ENCODE measurements at regions not wholly inside any gene's neighbourhood (a gene's known extent, or its start where the extent isn't known, plus 50 kb on each side); places are given as distances from the start of the nearest gene placed in this dataset.
"Not testable (repeated sequence)": the region's sequence is repeated elsewhere in the genome, so short reads cannot be mapped to it uniquely, and the experiment has no call there.

GRCh38 chr20:26373066-26373465, 676.4 kb upstream of the ZNF337 start:
- not testable (repeated sequence) for DNase-seq

DNA sequence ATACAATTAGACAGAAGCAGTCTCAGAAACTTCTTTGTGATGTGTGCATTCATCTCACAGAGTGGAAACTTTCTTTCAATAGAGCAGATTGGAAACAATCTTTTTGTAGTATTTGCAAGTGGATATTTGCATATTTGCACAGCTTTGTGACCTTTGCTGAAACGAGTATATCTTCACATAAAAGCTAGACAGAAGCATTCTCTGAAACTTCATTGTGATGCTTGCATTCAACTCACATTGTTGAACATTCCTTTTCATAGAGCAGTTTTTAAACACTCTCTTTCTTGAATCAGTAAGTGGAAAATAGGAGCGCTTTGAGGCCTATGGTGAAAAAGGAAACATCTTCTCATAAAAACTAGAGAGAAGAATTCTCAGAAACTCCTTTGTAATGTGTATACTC, 657.9 kb upstream of the ZNF337 start:
- no peak for DNase-seq

DNA sequence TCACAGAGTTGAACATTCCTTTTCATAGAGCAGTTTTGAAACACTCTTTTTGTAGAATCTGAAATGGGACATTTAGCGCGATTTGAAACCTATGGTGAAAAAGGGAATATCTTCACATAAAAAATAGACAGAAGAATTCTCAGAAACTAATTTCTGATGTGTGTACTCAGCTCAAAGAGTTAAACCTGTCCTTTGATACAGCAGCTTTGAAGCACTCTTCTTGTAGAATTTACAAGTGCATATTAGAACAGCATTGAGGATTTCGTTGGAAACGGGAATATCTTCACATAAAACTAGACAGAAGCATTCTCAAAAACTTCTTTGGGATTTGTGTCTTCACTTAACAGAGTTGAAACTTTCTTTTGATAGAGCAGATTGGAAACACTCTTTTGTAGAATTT, 650.7 kb upstream of the ZNF337 start:
- DNase-seq: no peak

- DNase-seq: not testable (repeated sequence)
These were observed 643.9 kb upstream of the ZNF337 start for GRCh38 chr20:26340460-26341065.

GRCh38 chr20:26324177-26324576, 627.5 kb upstream of the ZNF337 start:
- DNase-seq: no peak

DNA sequence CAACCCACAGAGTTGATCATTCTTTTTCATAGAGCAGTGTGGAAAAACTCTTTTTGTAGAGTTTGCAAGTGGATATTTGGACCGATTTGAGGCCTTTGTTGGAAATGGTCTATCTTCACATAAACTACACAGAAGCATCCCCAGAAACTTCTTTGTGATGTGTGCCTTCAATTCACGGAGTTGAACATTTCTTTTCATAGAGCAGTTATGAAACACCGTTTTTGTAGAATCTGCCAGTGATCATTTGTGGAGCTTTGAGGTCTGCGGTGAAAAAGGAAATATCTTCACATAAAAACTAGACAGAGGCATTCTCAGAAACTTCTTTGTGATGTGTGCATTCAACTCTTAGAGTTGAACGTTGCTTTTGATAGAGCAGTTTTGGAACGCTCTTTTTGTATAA, 618.4 kb upstream of the ZNF337 start:
- no peak for DNase-seq

GRCh38 chr20:26309720-26310119, 613.1 kb upstream of the ZNF337 start:
- DNase-seq: not testable (repeated sequence)

DNA sequence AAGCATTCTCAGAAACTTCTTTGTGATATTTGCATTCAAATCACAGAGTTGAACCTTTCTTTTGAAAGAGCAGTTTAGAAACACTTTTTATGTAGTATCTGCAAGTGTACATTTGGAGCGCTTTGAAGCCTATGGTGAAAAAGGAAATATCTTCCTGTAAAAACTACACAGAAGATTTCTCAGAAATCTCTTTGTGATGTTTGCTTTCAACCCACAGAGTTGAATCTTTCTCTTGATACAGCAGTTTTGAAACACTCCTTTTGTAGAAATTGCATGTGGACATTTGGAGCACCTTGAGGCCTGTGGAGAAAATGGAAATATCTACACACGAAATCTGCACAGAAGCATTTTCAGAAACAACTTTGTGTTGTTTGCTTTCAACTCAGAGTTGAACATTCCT, 612.3 kb upstream of the ZNF337 start:
- no peak for DNase-seq

DNA sequence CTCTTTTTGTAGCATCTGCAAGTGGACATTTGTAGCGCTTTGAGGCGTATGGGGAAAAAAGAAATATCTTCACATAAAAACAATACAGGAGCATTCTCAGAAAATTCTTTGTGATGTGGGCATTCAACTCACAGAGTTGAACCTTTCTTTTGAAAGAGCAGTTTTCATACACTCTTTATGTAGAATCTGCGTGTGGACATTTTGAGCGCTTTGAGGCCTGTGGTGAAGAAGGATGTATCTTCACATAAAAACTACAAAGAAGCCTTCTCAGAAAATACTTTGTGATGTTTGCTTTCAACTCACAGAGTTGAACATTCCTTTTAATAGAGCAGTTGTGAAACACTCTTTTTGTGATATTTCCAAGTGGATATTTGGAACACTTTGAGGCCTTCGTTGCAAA, 598.4 kb upstream of the ZNF337 start:
- no peak for DNase-seq

- DNase-seq: not testable (repeated sequence)
These were observed 591.9 kb upstream of the ZNF337 start for GRCh38 chr20:26288379-26289061.

DNA sequence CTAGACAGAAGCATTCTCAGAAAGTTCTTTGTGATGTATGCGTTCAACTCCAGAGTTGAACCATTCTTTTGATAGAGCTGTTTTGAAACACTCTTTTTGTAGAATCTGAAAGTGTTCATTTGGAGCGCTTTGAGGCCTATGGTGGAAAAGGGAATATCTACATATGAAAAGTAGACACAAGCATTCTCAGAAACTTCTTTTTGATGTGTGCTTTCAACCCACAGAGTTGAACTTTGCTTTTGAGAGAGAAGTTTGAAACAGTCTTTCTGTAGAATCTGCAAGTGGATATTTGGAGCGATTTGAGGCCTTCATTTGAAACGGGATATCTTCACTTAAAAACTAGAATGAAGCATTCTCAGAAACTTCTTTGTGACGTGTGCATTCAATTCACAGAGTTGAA, 582.6 kb upstream of the ZNF337 start:
- no peak for DNase-seq

DNA sequence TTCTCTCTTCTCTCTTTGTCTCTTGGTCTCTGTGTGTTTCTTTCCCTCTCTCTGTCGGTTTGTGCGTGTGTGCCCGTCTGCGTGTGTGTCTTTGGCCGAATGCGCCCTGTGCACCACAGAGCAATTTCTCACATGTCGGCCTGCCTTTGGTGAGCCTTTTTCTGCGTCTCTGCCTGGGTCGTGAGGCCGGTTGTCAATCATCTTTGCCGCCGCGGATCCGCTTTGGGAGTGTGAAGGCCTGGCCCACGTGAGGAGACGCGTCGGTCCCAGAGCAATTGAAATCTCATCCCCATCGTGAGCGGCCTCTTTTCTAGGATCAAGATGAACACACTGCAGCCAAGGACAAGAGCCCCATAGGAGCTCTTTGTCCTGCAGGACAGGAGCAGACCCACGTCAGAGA, 580.7 kb upstream of the ZNF337 start:
- no peak for DNase-seq

GRCh38 chr20:26276554-26277210, 580.0 kb upstream of the ZNF337 start:
- no peak for DNase-seq

GRCh38 chr20:26268762-26269161, 572.1 kb upstream of the ZNF337 start:
- not testable (repeated sequence) for DNase-seq

- DNase-seq: not testable (repeated sequence)
These were observed 564.3 kb upstream of the ZNF337 start for GRCh38 chr20:26260925-26261324.

GRCh38 chr20:26252311-26252975, 555.8 kb upstream of the ZNF337 start:
- not testable (repeated sequence) for DNase-seq

DNA sequence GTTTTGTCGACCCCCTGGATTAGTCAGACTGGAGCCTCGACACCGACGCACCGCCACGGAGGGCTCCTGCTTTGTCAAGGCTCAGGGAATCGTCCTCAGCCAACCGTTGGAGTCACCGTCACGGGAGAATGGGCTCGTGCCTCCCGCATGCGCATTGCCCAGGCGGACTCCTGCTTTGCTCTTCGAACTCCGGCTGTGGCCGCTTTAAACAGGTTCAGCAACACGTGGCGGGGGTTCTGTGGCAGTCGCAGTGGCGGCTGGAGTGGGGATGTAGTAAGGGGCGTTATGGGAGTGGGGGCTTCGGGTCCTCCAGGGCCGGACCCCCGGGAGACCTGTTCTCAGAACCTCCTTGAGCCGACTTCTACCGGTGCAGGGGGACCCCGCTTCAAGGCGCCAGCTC, 554.7 kb upstream of the ZNF337 start:
- not testable (repeated sequence) for DNase-seq

DNA sequence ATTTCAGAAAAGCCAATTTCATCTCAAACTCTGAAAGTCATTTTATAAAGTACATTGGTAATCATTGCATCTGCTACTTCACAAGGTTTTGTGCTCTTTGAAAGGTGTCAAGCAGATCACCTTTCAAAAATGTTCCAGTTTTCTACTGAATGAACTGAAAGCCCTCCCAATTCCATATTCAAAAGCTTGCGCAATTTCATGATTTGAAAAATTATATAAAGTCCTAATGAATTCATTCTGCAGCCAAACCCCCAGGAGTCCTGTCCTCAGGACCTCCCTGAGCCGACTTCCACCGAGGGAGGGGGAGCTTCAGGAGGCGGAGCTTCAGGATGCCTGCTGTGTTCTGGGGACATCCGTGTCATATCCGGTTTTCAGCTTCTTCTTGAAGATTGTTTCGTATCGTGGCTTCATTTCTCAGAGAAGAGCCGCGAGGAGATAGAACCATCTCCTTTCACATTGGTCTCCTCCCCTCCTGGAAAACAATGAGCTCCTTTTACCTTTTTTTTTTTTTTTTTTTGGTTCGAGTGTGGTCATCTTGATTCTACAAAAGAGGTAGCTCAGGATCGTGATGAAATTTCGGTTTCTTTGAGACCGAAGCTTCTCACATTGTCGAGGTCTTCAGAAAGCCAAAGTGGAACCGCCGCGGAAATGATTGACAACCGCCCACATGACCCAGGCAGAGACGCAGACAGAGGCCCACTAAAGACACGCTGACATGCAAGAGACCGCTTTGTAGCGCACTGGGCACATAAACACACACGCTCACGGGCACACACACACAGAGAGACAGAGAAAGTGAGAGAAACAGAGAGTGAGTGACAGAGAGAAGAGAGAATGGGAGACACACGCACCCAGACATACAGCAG, 553.8 kb upstream of the ZNF337 start:
- not testable (repeated sequence) for DNase-seq

- DNase-seq: no peak
These were observed 547.1 kb upstream of the ZNF337 start for GRCh38 chr20:26243731-26244130.

GRCh38 chr20:26220609-26221008, 524.0 kb upstream of the ZNF337 start:
- DNase-seq: not testable (repeated sequence)

DNA sequence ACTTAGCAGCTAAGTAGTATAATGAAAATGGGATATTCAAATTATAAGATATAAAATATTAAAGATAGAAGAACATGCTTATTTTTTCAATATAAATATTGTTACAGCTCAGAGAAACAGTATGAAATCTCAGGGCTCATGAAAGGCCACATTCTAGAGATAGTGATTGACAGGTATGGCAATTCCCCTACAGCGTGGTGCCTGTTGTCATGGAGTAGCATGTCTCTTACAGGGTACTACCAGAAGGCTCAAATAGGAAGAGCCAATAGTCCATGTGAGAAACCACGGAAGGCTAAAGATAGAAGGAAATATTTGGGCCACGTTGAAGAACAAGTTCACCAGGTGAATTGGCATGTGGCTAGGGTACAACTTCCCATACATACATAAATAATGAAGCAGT, 522.9 kb upstream of the ZNF337 start:
- not testable (repeated sequence) for DNase-seq

GRCh38 chr20:26218301-26218700, 521.6 kb upstream of the ZNF337 start:
- DNase-seq: no peak

- no peak for DNase-seq
These were observed 519.4 kb upstream of the ZNF337 start for GRCh38 chr20:26216025-26216424.
